Activated CD4-positive, alpha-beta T cell treated with anti-CD3 and anti-CD28 coated beads for 48 hours (primary cell): ENCODE measurements at regions not wholly inside any gene's neighbourhood (a gene's known extent, or its start where the extent isn't known, plus 50 kb on each side); places are given as distances from the start of the nearest gene placed in this dataset.
"Not testable (repeated sequence)": the region's sequence is repeated elsewhere in the genome, so short reads cannot be mapped to it uniquely, and the experiment has no call there.

Experiments
- DNase-seq: peaks from one replicate; pipeline ENCODE4 v3.0.0-alpha.2; 2020

- not testable (repeated sequence) for DNase-seq
Observed at GRCh38 chr1:146630302-146630701, 307.8 kb upstream of the NBPF12 start.

- DNase-seq, result not testable (repeated sequence)
Observed at GRCh38 chr1:146618582-146618981, 319.5 kb upstream of the NBPF12 start.

DNA sequence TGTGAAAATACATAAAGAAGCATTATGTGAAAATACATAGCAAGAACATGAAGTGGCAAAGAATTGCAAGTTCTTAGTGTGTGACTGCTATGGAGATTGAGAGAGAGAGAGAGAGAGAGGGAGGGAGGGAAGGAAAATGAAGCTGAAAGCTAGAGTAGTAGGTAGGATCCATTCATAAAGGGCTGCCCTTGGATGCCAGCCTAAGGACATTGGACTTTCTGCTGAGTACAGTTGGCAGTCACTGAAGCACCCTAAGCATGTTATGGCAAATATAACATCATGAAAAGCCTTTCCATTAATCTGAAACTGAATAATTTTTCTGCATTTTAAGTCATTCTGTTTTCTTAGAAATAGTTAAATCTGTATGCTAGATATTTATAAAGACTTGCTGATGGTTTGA is 333.4 kb upstream of the NBPF12 start:
- not testable (repeated sequence) for DNase-seq

DNA sequence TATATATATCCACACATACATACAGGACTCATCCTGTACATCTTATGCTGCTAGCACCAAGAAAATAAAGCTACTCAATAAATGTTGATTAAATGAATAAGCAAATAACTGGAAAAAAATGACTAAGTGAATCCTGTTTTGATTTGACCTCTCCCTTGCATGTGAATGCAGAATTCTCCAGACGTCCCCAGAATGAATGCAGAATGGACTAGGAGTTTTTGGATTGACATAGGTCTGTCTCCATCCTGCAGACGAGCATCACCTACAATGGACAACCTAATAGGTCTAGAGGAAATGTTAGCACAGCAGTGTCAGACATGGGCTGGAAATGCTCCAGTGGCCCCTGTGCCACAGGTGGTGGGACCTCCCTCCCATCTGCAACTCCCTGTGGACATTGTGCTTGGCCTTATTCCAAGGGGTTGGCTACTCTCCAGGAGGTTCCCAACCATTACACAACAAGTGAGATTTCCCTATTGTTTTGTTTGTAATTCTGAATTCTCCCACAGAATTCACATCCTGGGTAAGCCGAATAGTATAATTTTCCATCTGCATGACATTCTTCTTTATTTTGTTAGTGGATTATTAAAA is 337.3 kb upstream of the NBPF12 start:
- DNase-seq, result not testable (repeated sequence)

DNA sequence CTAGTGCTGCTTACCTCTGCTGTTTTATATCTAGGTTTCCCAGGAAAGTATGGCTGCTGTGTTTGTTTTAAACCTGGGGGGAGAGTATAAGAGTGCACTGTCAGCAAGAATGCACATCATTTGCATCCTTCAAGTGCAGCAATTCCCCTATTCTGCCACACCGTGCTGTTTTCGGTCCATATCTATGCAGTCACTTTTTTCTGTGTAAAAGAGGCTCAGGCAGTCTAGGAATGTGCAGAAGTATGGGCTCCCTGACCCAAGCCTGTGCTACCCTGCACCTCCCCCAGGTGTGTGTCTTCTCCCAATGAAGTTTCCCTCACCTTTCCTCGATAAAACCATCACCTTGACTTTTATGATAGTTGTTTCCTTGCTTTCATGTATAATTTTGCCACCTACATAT is 338.2 kb upstream of the NBPF12 start:
- not testable (repeated sequence) for DNase-seq

DNA sequence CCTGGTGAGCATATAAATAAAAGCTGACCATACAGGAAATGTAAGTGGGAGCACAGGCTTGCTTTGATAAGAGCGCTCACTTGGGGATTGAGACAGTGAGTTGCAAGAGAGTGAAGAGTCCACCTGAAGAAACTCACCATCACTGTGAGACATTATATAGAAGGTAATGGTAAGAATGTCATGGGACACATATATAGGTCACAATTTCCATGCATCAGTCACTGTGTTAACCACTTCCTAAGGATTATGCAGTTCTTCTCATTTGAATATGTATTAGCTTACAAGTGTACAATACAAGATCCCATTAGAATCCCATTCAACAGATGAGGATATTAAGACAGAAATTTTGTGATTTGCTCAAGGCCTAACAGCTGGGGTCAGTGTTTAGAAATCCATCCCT is 352.4 kb upstream of the NOTCH2NLA start:
- DNase-seq, result not testable (repeated sequence)

DNA sequence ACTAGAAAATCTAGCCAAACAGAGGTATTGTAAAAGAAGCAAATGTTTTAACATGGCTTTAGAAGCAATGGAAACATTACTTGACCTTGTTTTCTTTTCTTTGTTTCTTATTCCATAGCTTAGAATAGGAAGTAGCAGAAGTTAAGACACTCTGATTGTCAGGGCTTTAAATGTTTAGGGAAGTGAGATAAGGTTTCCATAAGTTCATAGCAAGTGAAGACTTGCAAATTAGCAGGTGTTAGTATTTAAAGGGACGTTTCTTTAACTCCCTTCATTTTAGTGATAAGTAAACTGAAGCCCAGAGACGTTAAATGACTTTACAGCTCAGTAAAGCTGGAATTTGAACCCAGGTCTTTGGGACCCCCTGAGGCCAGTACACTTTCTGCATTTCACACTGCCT is 338.7 kb upstream of the NOTCH2NLA start:
- DNase-seq, result not testable (repeated sequence)

DNA sequence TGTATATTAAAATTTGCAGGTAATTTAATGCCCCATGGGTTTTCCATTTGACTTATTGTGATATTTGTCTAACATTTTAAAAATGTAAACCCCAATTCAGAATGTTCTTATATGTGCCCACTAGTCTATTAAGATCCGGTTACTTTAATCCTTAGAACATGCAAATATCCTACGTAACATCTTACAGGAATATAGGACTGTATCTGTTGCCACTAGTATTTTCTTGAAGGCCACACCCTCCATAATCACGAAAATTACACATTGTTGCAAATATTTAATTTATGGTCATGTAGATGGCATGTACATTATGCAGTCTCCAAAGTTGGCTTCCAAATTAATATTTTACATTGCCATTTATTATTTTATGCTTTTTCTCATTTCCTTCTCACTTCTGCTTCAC is 329.2 kb upstream of the NOTCH2NLA start:
- DNase-seq, result not testable (repeated sequence)

DNA sequence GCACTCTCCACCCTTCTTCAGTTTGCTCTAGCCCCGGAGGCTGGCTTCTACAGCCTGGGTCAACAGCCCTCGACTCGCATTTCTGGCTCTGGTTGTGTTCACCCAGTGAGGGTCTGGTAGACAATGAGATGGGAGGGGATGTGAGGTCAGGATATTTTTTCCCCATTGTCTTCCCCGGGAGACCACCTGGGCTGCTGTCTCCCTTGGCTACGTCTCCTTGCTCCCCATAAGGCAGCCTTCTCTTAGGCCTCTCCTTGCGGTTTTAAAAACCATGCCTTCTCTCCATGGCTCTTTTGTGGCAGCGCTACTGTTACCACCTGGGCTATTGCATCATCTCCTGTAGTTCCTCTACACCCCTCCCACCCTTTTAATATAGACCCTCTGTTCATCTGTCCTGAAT is 327.6 kb upstream of the NOTCH2NLA start:
- DNase-seq, result not testable (repeated sequence)

- DNase-seq, result not testable (repeated sequence)
Observed at GRCh38 chr1:146552414-146552813, 323.6 kb upstream of the NOTCH2NLA start.

- DNase-seq, result not testable (repeated sequence)
Observed at GRCh38 chr1:146548684-146549083, 319.9 kb upstream of the NOTCH2NLA start.

DNA sequence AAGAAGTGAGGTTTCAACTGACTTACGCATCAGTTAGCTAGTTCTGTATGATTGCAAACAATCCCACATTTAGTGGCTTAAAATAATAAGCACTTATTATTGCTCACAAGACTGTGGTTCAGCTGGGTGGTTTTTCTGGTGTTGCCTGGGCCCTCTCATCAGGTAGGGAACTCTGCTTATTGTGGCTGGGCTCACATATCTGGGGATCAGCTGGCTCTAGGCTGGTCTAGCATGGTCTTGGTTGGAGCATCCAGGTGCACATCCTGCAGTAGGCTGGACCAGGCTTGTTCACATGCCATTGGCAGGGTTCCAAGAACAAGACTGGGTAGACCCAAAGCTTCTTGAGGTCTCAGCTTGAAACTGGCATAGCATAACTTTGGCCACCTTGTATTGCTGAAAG is 317.4 kb upstream of the NOTCH2NLA start:
- not testable (repeated sequence) for DNase-seq

GRCh38 chr1:146537775-146538373 is 309.1 kb upstream of the NOTCH2NLA start:
- not testable (repeated sequence) for DNase-seq

GRCh38 chr1:146536028-146536427 is 307.2 kb upstream of the NOTCH2NLA start:
- not testable (repeated sequence) for DNase-seq

GRCh38 chr1:146535575-146535974 is 306.8 kb upstream of the NOTCH2NLA start:
- DNase-seq, result not testable (repeated sequence)

GRCh38 chr1:146530958-146531357 is 302.1 kb upstream of the NOTCH2NLA start:
- DNase-seq, result not testable (repeated sequence)

GRCh38 chr1:146522812-146523211 is 294.0 kb upstream of the NOTCH2NLA start:
- DNase-seq, result not testable (repeated sequence)

GRCh38 chr1:146522345-146522744 is 293.5 kb upstream of the NOTCH2NLA start:
- DNase-seq, result not testable (repeated sequence)

DNA sequence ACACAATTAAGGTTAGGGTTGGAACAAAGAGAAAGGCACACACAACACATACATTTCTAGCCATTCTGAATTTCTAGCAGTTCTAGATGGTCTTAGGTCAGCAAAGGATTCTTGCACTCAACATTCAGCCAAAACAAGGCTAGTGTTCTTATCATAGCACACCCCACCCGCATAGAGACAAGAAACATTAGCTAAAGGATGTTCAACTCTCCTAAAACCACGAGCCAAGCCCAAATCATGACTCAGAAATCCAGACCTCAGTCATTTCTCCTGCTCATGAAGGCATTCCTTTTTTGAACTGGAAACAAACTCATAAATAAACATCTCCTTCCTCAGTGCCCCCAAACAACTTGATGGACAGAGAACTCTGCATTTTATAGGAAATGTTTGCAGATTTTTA is 293.0 kb upstream of the NOTCH2NLA start:
- DNase-seq, result not testable (repeated sequence)

DNA sequence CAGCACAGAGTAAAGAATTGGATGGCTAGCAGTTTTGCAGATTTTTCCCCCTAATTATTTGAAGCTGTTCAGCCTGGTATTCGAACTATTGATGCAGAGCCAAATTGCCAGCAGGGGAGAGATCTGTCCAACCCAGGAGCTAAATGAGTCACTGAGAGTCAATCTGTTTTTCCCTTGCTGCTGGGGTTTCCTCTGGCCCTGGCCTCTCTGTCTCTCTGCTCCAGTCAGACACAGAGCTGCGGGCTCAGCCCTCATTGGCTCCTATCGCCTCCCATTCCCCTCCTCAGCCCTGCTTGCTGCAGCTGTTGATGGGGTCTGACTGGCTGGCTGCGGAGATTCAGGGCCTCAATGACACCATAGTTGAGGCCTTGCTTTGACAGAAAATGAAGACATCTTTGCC is 284.9 kb upstream of the NOTCH2NLA start:
- not testable (repeated sequence) for DNase-seq

GRCh38 chr1:146511047-146511777 is 282.4 kb upstream of the NOTCH2NLA start:
- DNase-seq, result not testable (repeated sequence)

- not testable (repeated sequence) for DNase-seq
Observed at GRCh38 chr1:146510248-146510983, 281.6 kb upstream of the NOTCH2NLA start.

- DNase-seq, result not testable (repeated sequence)
Observed at GRCh38 chr1:146504121-146504520, 275.3 kb upstream of the NOTCH2NLA start.
